ENCODE measurements at regions not wholly inside any gene's neighbourhood (a gene's known extent, or its start where the extent isn't known, plus 50 kb on each side); places are given as distances from the start of the nearest gene placed in this dataset.

DNA sequence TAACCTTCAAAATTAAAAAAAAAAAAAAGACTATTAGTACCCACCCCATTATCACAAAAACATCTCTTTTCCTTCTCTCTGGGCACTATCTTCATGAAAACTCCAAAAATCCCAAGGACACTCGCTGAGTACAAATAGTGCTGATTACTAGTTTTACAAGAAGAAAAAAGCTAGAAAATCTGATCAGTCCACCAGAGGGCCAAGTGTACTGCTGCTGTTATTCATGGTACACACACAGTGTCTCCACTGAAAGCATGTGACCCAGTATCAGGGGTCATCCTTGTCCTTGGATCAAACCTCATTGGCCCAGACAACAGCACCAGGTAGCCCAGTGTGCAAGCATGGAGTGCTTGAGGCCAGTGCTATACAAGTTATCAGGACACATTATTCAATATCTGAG is 382.7 kb upstream of the KLHL29 start:
- DNase-seq, result no peak

DNA sequence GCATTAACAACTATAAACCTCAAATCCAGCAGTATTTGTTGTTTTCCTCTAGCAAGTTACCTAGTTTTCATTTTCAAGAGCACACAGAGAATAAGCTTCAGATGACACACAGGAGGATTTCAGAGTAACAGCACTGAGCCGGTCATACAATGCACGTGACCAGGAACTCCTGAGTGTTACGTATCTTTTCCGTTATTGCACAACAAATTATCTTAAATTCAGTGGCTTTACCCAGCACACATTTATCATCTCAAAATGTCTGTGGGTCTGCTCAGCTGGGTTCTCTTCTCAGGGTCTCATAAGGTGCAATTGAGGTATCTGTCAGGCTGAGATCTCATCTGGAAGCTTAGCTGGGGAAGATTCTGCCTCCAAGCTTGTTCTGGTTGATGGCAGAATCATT is 379.5 kb upstream of the KLHL29 start:
- DNase-seq, result no peak

DNA sequence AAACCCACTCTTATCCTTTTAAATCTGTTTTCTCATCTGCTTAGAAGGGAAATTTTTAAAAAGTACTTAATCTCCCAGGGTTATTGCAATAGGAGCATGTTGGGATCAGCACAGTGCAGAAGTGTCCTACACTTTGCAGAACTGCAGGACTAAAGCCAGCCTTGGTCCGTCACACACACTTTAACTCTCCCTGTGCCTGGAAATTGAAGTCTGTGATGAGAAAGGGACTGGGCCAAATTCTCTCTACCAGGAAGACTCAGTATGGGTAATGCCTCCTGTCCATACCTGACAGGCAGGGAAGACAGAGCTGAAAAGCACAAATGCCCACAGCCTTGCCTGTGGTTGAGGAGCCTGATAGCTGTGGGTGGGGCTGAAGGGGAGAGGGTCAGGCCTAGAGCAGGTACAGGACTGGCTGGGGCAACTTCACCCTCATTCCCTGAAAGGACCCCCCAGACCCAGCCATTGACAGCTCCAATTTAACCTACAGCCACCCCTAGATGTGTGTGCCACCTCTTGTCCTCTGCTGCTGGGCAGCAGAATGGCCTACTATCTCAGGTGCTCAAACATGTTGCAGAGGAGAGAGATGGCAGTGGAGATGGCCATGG is 377.2 kb upstream of the KLHL29 start:
- DNase-seq, result no peak

DNA sequence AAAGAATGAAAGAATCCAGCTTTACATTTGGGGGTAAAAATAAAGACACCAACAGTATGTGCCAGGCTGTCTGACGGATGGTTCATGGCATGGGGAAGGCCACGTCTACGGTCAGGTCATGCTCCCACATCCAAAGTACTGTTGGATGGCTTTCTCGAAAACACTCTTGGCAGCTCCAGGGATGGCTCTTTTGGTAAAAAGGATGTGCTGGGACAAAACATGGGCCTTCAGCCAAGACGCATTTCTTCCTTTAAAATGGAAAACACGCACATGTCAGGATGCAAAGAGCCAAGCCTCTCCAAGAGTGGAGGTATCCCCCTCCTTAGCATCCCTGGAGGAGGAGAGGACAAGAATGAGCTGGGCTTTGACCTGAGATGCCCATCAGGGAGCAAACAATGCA is 376.5 kb upstream of the KLHL29 start:
- DNase-seq, result peak; percentile 69

DNA sequence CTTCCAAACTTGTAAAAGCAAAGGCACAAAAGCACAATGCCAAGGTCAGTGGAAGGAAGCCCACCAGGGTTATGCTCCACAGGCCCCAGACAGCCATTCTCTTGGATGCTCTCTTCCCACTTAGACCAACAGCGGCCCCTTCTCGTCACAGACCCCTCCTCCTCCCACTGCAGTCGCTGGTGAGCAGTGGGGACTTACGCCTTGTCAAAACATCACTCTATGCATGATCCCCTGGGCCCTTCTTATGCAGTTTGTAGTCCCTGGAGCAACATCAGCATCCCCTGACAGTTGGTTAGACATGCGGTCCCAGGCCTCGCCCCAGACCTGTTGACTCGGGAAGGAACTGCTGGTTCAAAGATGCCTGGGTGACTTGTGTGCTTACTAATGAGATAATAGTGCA is 376.0 kb upstream of the KLHL29 start:
- DNase-seq, result no peak

DNA sequence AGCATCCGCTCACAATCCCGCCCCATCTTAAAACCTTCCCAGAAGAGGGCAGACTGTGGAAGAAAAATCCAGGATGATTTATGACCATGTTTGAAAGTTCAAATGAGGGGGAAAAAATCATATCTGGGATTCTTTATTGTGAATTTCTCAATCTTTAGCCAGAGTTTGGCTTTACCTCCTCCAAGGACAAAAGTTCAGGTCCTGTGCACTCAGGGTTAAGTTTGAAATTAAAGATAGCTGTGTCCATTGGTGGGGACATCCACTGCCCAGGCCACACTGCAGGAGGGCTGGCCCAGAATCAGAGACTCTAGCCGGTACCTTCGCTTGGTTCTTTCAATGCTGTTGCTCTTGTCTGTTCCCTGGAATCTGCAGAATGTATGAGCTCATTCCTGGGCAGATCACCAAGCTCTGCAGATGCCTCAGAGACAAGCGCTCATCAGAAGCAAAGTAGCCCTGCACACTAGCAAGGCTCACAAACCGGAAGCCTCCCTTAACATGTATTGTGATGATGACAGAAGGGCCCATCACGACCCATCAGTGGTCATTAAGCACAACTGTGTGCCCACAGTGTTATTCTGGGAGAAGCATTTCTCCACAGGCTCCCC is 375.3 kb upstream of the KLHL29 start:
- DNase-seq, result peak; percentile 91

DNA sequence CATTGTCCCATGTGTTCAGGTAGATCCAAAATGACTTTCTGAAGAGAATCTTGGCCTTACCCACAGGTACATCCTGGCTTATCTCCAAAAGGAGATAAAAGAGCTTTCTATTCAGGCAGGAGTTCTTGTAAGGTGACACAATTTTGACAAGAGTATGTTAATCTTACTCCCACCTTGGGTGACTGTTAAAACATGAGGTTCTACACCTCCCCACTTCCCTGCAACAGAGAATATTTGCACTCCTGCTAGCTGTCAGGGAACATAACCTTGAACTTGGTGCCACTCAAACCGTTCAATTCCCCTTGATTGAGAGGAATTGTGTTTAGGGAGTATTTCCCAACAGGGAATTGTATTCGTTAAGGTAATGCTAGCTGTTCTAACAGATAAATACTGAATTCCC is 372.5 kb upstream of the KLHL29 start:
- DNase-seq, result no peak

DNA sequence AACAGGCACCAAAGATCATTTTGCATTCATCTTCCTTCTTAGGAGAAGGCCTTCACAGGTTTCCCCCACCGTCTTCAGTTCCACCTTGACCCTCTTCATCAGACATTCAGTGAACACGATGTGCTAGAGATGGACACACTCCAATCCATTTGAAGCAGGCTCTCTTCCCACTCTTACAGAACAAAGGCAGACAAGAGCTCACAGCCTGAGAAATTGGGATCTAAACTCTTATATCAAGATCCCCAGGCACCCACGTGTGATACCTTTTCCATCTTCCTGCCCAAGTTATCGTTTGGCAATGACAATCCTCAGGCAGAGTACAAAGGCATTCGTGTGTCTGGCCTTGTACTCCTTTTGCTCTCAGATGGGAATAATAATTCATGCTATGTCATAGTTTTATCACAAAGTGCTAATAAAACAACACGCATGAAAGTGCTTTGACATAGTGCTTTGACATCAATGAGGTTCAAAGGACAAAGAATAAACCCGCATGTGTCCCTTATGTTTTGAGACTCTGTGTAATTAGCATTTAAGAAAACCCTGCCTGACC is 369.3 kb upstream of the KLHL29 start:
- DNase-seq, result no peak

DNA sequence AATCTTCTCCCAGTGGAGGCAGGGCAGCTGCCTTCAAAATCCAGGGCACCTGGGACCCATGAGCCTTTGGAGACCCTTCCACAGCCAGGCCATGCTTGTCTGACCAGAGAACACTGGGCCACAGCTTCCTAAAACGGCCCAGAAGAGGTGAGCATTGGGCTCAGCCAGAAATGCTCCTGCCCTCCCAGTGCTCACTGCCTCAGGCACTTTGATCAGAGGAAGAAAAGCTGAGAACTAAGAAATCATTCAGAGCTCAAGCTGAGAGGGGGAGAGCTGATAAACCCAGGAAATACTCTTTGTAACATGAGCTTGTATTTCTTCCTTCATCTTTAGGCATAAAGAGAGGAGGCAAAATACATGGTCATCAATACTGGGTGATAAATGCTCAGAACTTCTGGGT is 365.5 kb upstream of the KLHL29 start:
- no peak for DNase-seq

DNA sequence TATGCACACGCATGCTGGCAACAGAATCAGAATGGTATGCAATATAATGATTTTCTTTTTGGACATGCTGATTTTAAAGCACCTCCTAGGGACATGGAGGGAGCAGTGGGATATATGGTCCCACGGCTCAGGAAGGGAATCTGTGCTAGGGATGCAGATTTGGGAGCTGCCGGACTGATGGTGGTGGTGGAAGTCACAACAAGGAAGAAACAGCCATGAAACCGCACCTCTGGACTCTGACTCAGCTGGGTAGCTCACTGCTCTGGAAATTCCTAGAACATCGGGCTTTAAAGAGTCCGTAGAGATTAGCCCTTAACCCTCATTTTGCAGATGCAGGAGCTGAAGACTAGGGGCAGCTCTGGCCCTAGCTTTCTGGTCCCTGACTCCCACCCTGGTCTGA is 364.3 kb upstream of the KLHL29 start:
- DNase-seq, result no peak

DNA sequence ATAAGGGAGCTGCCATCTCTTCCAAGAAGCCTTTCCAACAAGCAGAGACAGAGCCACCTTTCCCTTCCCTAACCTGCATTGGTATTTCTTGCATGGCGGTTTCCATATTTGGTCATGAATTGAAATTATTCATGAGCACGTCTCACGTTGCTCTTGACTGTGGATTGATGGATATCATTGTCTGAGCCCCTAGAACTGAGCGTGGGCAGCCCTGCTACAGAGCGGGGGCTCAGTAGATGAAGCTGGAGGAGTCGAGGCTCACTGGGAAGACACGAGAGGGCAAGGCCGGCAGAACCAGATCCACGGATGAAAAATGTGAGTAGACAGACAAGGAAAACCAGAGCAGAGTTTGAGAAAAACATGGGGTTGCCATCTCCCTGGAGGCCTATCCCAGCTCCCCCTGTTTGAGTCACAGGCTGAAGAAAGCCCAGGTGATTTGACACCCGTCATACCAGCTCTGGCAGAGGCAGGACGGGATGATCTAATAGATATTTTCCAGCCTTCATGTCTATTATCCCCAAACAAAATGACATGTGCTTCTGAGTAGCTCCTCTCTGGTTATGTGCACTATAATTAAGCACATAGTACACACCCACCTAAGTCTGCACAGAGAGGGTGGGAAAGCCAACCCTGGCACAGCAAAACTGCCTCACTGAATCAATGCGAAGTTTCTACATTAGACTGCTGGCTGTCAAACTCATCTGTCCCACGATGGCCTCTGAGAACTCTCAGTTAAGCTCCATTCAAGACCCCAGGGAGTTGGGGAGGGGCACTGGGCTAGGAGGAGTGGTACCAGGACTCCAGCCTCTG is 363.5 kb upstream of the KLHL29 start:
- DNase-seq, result no peak

DNA sequence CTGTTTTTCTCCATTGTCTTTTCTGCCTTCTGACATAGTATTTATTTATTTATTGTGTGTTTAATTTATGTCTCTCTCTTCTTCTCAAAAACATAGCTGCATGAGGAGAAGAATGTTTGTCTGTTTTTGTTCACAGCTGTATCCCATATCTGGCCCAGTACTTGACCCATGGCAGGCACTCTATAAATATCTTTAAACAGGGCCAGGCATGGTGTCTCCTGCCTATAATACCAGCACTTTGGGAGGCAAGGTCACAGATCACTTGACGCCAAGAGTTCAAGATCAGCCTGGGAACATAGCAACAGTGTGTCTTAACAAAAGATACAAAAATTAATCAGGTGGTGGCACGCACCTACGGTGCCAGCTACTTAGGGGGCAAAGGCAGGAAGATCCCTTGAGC is 361.3 kb upstream of the KLHL29 start:
- no peak for DNase-seq

DNA sequence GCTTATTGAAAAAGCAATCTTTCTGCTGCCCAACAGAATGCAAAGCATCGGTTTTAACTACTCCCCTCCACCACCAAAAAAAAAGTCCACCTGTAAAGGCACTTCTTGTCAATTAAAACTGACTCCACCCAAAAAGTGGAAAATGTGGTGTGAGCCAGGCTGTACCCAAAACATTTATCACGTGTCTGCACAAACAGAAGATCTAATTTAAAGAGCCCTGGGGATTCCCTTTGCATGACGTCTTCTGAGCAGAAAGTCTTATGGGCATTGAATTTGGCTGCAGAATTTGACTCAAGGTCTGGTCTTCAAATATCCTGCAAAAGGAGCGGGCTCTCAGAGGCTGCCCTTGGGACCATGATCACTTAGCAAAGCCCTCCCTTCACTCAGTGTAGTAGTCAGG is 358.3 kb upstream of the KLHL29 start:
- no peak for DNase-seq

DNA sequence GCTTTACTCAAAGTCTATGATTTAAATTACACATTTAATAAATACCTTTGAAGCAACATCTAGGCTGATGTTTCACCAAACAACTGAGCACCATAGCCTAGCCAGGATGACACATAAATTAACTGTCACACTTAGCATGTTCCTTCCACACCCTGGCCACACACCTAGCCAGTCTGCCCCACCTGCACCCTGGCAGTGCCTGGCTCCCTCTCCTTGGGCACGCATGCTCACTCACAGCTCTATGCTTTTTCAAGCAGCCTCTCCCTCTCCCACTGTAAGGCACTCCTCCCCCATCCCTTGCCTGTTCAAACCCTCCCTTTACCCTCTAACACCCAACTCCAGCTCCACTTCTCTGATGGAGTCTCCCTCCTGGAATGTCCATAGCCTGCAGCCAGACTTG is 357.6 kb upstream of the KLHL29 start:
- DNase-seq, result no peak

DNA sequence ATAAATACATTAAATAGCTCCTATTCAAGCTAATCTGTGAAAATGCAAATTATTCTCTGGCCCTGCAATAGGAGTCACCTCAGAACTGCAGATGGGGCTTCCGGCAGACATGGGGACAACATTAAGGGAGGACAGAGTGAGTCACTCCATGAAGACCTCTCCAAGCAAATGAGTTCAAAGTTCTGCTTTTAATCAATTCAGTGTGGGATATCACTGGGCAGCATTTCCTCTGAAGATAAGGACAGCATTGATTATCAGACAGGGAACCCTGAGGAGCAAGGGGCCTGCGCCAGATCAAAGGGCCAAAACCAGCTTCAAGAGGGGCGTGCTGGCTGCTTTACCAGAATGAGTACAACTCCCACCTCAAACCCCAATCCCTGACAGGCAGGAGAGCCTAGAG is 356.9 kb upstream of the KLHL29 start:
- DNase-seq, result no peak

DNA sequence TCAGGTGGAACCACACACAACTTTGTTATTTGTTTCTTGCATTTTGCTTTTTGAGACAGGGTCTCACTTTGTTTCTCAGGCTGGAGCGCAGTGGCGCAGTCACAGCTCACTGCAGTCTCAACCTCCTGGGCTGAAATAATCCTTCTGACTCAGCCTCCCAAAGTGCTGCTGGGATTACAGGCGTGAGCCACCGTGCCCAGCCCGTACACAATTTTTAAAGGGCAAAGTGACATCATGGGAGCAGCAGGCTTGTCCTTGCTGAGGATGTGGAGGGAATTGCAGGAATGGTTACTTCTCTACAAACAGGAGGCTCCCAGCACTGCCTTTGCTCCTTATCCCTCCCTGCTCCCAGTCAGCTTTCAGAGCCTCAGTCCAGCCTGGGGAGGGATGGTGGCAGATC is 355.9 kb upstream of the KLHL29 start:
- no peak for DNase-seq

DNA sequence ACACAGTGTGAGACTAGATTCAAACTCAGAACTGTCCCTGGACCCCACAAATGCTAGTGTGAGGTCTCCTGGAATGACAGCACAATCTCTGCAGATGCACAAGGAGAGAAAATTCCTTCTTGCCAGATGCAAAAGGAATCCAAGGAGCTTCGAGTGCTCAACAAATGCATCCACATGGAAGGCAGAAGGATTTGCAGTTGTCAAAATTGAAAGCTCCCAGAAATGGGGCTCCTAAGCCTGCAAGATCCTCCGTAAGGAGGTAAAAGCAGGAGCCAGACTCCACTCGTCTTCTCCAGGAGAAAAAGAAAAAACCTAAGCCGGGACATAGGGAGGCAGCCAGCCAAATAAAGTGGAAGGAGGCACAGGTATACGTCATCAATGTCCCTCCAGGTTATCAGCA is 355.0 kb upstream of the KLHL29 start:
- peak; percentile 20 for DNase-seq

DNA sequence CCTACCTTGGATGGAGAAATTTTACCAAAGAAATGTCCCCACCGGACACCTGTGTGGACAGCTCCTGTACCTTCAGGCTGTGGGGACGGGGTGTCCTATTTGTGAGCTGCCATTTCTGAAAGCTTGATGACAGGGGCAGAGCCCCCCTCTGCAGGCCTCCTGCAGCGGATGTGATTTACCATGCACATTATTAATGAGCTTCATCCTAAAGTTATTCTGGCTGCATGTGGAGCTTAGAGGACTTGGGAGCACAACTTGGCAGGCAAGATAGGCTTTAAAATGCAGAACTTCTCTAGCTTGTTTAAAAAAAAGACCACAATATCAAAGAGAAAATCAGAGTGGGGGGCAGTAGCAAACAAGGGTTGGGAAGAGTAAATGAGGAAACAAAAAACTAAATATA is 350.0 kb upstream of the KLHL29 start:
- DNase-seq, result no peak

DNA sequence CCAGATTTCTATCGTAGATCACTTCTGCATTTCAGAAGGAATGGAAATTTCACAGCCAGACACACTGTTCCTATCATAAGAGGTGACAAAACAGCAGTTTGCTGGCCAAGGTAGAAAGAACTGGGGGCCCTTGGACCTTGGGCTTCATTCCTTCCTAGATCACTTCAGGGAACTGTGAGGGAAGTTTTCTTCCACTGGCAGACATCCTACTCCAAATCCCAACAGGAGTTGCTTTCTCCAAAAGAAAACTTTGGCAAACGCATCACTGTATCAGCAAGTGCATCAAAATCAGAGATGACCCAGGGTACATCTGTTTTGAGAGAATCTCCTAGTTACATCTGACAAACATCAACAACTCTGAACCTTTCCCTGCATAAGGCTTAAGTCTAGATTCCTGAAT is 348.4 kb upstream of the KLHL29 start:
- peak; percentile 47 for DNase-seq

DNA sequence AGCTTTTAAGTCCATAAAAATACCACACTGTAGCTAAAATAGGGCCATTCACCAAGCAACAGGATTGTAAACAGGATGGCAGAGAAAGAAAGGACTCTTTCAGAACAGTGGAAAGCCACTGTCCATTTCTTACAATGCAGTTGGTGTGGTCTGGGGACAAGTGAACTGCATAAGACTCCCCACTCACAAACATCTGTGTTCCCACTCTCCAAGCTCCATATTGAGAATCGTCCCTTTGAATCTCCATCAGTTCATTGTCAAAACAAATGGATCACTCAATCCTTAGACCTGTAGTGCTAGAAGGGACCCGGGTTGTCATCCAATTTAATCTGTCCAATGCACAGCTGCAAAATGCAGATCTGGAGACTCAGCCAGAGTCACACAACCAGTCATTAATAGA is 347.4 kb upstream of the KLHL29 start:
- peak; percentile 49 for DNase-seq

DNA sequence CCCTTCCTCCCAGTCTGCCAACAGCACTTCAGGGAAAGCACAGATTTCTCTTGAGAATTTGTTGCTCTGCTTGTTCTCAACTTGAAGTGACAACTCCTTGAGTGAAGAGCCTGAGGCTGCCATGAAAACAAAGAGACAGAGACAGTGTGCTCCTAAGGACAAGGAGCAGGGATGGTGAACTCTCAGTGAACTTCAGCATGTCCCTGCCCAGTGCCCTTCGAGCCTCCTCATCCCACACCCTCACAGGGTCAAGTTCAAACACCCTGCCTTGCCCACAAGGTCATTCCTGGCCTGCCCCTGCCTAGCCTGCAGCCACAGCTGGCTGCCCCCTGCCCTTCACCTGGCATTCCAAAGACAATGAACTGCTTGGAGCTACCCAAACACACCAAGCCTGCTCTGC is 343.5 kb upstream of the KLHL29 start:
- DNase-seq, result no peak

DNA sequence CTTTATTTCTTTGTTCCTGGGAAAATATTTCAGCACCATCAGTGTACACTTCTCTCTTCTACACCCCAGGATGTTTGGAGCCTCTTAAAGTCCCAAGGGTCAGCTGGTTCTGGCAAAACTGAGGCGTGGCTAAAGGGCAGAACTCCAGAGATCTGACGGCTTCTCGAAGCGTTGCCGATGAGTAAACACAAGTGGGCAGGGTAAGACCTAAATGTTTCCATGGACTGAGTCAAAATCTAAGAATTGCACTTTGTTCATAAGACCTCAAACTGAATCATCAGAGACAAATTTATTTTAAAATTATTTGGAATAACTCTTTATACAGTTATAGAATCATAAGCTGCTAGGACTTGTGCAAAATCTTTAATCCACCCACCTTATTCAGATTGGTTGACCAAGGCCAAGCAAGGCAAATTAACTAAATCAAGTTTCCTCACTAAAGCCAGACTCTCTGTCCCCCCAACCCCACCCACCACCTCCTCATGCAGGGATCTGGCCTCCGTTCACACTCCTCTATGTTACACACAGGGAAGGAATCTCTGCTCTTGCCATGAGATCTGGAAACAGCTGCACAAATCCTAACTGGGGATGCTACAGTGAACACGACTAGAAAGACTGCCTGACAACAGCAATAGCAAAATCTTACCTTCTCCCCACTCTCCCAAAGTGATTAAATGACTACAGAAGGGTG is 342.6 kb upstream of the KLHL29 start:
- peak; percentile 92 for DNase-seq

DNA sequence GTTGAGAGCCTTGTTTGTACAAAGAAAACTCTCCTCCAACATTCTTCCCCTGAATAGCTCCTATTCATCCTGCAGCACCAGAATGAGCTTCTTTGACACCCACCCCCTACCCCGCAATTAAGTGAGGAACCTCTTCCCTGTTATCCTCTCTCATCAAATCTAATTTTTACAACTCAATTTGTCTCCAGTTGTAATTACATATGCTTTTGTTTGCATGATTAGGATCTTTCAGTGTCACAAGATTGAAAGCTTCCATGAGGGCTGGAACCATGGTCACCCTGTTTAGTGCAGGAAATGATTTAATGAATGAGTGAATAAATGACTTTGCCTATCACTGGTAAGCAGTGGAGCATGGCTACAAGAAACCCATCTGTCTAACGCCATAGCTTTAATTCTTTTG is 334.6 kb upstream of the KLHL29 start:
- no peak for DNase-seq

Measured in tongue (tissue), 1 donor.